ENCODE measurements at regions not wholly inside any gene's neighbourhood (a gene's known extent, or its start where the extent isn't known, plus 50 kb on each side); places are given as distances from the start of the nearest gene placed in this dataset.

- Histone ChIP-seq H3K27ac (ENCODE audit: low read depth in 2 of 2, low read length in 2 of 2) (no peak overlapping the region), H3K36me3 (ENCODE audit: control insufficient read depth in 2 of 3, insufficient read depth in 3 of 3, low read length in 3 of 3) (no peaks in the 10 kb centered on the region), H3K9me3 (ENCODE audit: control insufficient read depth in 2 of 3, insufficient read depth in 1 of 3, low read length in 3 of 3) (no peaks in the 10 kb centered on the region), H3K9ac (ENCODE audit: low read length in 3 of 3) (no peak overlapping the region), H3K4me3 (ENCODE audit: low read length in 3 of 3) (no peak overlapping the region), H3K27me3 (ENCODE audit: control insufficient read depth, insufficient read depth, low read length) (no peaks in the 10 kb centered on the region), H3K4me1 (ENCODE audit: control insufficient read depth in 2 of 3, insufficient read depth in 2 of 3, low read depth in 1 of 3, low read length in 3 of 3) (no peaks in the 10 kb centered on the region)
- intact Hi-C loops (cut with DNase I), result no loop called here
- DNase-seq, result no peak
- no peak for FAIRE-seq
- TF ChIP-seq CTCF (IDR thresholded peaks at IDR 0.05; ENCODE audit: borderline replicate concordance, extremely low read depth, insufficient read depth), result no peak
Observed at GRCh38 chr12:76255692-76256091, 92.5 kb downstream of the BBS10 start.

- FAIRE-seq (no peak), DNase-seq (no peak)
- TF ChIP-seq CTCF (IDR thresholded peaks at IDR 0.05; ENCODE audit: borderline replicate concordance, extremely low read depth, insufficient read depth), result no peak
- H3K27ac ChIP-seq (ENCODE audit: low read depth in 2 of 2, low read length in 2 of 2), result no peak overlapping the region
- no peaks in the 10 kb centered on the region for H3K9me3 ChIP-seq (ENCODE audit: control insufficient read depth in 2 of 3, insufficient read depth in 1 of 3, low read length in 3 of 3)
- H3K9ac ChIP-seq (ENCODE audit: low read length in 3 of 3), result no peak overlapping the region
- no peak overlapping the region for H3K4me3 ChIP-seq (ENCODE audit: low read length in 3 of 3)
- no peaks in the 10 kb centered on the region for H3K4me1 ChIP-seq (ENCODE audit: control insufficient read depth in 2 of 3, insufficient read depth in 2 of 3, low read depth in 1 of 3, low read length in 3 of 3)
- H3K36me3 ChIP-seq (ENCODE audit: control insufficient read depth in 2 of 3, insufficient read depth in 3 of 3, low read length in 3 of 3), result no peaks in the 10 kb centered on the region
- intact Hi-C loops (cut with DNase I), result no loop called here
- H3K27me3 ChIP-seq (ENCODE audit: control insufficient read depth, insufficient read depth, low read length), result no peaks in the 10 kb centered on the region
Observed at GRCh38 chr12:76255281-76255680, 92.9 kb downstream of the BBS10 start.

GRCh38 chr12:76252031-76252430 is 96.2 kb downstream of the BBS10 start:
- no peaks in the 10 kb centered on the region for H3K9me3 ChIP-seq (ENCODE audit: control insufficient read depth in 2 of 3, insufficient read depth in 1 of 3, low read length in 3 of 3)
- no peak for DNase-seq
- intact Hi-C loops (cut with DNase I), result no loop called here
- H3K36me3 ChIP-seq (ENCODE audit: control insufficient read depth in 2 of 3, insufficient read depth in 3 of 3, low read length in 3 of 3), result no peaks in the 10 kb centered on the region
- H3K9ac ChIP-seq (ENCODE audit: low read length in 3 of 3), result no peak overlapping the region
- H3K27ac ChIP-seq (ENCODE audit: low read depth in 2 of 2, low read length in 2 of 2), result no peak overlapping the region
- TF ChIP-seq CTCF (IDR thresholded peaks at IDR 0.05; ENCODE audit: borderline replicate concordance, extremely low read depth, insufficient read depth), result no peak
- no peak overlapping the region for H3K4me3 ChIP-seq (ENCODE audit: low read length in 3 of 3)
- H3K4me1 ChIP-seq (ENCODE audit: control insufficient read depth in 2 of 3, insufficient read depth in 2 of 3, low read depth in 1 of 3, low read length in 3 of 3), result no peaks in the 10 kb centered on the region
- no peak for FAIRE-seq
- no peaks in the 10 kb centered on the region for H3K27me3 ChIP-seq (ENCODE audit: control insufficient read depth, insufficient read depth, low read length)

- Histone ChIP-seq H3K9me3 (ENCODE audit: control insufficient read depth in 2 of 3, insufficient read depth in 1 of 3, low read length in 3 of 3) (no peaks in the 10 kb centered on the region), H3K9ac (ENCODE audit: low read length in 3 of 3) (no peak overlapping the region), H3K27me3 (ENCODE audit: control insufficient read depth, insufficient read depth, low read length) (no peaks in the 10 kb centered on the region), H3K4me1 (ENCODE audit: control insufficient read depth in 2 of 3, insufficient read depth in 2 of 3, low read depth in 1 of 3, low read length in 3 of 3) (no peaks in the 10 kb centered on the region), H3K4me3 (ENCODE audit: low read length in 3 of 3) (no peak overlapping the region), H3K27ac (ENCODE audit: low read depth in 2 of 2, low read length in 2 of 2) (no peak overlapping the region), H3K36me3 (ENCODE audit: control insufficient read depth in 2 of 3, insufficient read depth in 3 of 3, low read length in 3 of 3) (no peaks in the 10 kb centered on the region)
- intact Hi-C loops (cut with DNase I), result no loop called here
- no peak for TF ChIP-seq CTCF (IDR thresholded peaks at IDR 0.05; ENCODE audit: borderline replicate concordance, extremely low read depth, insufficient read depth)
- DNase-seq, result no peak
- FAIRE-seq, result no peak
Observed at GRCh38 chr12:76250256-76250655, 98.0 kb downstream of the BBS10 start.
